Vagina (tissue), 2 donors: ENCODE measurements at regions not wholly inside any gene's neighbourhood (a gene's known extent, or its start where the extent isn't known, plus 50 kb on each side); places are given as distances from the start of the nearest gene placed in this dataset.

Source experiments
- POLR2A ChIP-seq, 2 donors: fragments of 450-650 bp; IDR thresholded peaks; one replicate each; pipeline ENCODE4 v1.6.1; 2017; ENCODE audit warnings: antibody characterized with exemption in 2 of 2, mild to moderate bottlenecking in 2 of 2, moderate library complexity in 2 of 2
- TF ChIP-seq, protein P1 (sequence below), 3 experiments: fragments of 450-650 bp in 2 of 3; fragments of 200-600 bp in 1 of 3; sonication (generic) in 1 of 3; IDR thresholded peaks; one replicate each; pipeline ENCODE4 v1.5.1; 2017 to 2019; ENCODE audit warnings: antibody characterized with exemption in 3 of 3, mild to moderate bottlenecking in 2 of 3, moderate library complexity in 2 of 3

DNA sequence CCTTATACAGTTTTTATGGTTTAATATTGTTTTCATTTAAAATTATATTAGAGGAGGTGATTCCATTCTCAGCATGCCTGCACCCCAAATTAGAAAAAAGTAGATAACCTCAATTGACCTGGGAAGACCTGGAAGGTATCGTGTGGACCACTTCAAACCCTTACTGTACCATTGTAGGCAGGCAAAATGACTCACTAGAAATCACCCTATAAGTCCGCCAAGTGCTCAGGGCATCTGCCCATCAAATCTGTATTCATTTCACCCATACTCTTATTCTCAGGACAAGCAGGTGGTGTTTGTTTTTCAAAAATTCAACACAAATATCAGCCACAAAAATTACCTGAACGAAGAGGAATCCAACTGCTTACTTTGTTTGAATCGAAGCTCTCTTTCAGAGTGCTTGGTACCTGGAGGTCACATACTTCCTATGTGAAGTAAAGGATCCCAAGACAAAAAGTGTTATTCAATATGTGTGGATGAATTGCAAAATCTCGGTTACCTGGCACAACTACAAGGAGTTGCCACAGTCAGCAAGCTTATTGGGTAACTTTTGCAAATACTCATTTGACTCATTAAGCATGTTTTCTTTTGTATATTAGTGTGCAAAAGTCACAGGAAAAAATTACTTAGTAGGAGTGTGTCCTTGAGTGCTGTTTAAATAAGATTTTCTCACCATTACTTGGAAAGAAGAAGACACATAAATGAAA is 216.2 kb downstream of the ENC1 start:
- TF ChIP-seq, protein P1, sequence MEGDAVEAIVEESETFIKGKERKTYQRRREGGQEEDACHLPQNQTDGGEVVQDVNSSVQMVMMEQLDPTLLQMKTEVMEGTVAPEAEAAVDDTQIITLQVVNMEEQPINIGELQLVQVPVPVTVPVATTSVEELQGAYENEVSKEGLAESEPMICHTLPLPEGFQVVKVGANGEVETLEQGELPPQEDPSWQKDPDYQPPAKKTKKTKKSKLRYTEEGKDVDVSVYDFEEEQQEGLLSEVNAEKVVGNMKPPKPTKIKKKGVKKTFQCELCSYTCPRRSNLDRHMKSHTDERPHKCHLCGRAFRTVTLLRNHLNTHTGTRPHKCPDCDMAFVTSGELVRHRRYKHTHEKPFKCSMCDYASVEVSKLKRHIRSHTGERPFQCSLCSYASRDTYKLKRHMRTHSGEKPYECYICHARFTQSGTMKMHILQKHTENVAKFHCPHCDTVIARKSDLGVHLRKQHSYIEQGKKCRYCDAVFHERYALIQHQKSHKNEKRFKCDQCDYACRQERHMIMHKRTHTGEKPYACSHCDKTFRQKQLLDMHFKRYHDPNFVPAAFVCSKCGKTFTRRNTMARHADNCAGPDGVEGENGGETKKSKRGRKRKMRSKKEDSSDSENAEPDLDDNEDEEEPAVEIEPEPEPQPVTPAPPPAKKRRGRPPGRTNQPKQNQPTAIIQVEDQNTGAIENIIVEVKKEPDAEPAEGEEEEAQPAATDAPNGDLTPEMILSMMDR (IDR thresholded peaks at IDR 0.05) = no peak
- no peak for TF ChIP-seq POLR2A (IDR thresholded peaks at IDR 0.05)
